SH-SY5Y (cell line): ENCODE measurements at regions not wholly inside any gene's neighbourhood (a gene's known extent, or its start where the extent isn't known, plus 50 kb on each side); places are given as distances from the start of the nearest gene placed in this dataset.

Source experiments
- GATA2 ChIP-seq: IDR thresholded peaks from 2 replicates; pipeline ENCODE4 v1.6.1; 2011; ENCODE audit warnings: mild to moderate bottlenecking, low read depth, low read length
- GATA3 ChIP-seq: IDR thresholded peaks from 2 replicates; pipeline ENCODE4 v1.6.1; 2011; ENCODE audit warnings: low read depth, mild to moderate bottlenecking, low read length, moderate library complexity

GRCh38 chr5:108629779-108630528 is 117.7 kb upstream of the FER start:
- no peak for TF ChIP-seq GATA2

GRCh38 chr5:108625654-108626053 is 122.0 kb upstream of the FER start:
- no peak for TF ChIP-seq GATA3
- no peak for TF ChIP-seq GATA2

GRCh38 chr5:108623826-108624225 is 123.9 kb upstream of the FER start:
- TF ChIP-seq GATA2, result no peak
- TF ChIP-seq GATA3, result no peak

- no peak for TF ChIP-seq GATA2
- TF ChIP-seq GATA3, result no peak
Measured at GRCh38 chr5:108620516-108620915, 127.2 kb upstream of the FER start.

GRCh38 chr5:108619815-108620214 is 127.9 kb upstream of the FER start:
- TF ChIP-seq GATA2 (no peak), GATA3 (no peak)

- TF ChIP-seq GATA2, result no peak
- no peak for TF ChIP-seq GATA3
Measured at GRCh38 chr5:108617467-108618435, 129.9 kb upstream of the FER start.

- TF ChIP-seq GATA2 (no peak), GATA3 (no peak)
Measured at GRCh38 chr5:108615216-108615615, 132.5 kb upstream of the FER start.

GRCh38 chr5:108607421-108607820 is 140.3 kb upstream of the FER start:
- peak; percentile 71 for TF ChIP-seq GATA3
- peak; percentile 88 for TF ChIP-seq GATA2

GRCh38 chr5:108606185-108606584 is 141.5 kb upstream of the FER start:
- no peak for TF ChIP-seq GATA3
- TF ChIP-seq GATA2, result no peak

- no peak for TF ChIP-seq GATA3
- no peak for TF ChIP-seq GATA2
Measured at GRCh38 chr5:108602830-108603229, 144.9 kb upstream of the FER start.

- TF ChIP-seq GATA3 (no peak), GATA2 (no peak)
Measured at GRCh38 chr5:108590799-108591198, 156.9 kb upstream of the FER start.

GRCh38 chr5:108588323-108588722 is 159.4 kb upstream of the FER start:
- TF ChIP-seq GATA3 (no peak), GATA2 (no peak)

- TF ChIP-seq GATA3 (no peak), GATA2 (no peak)
Measured at GRCh38 chr5:108587821-108588220, 159.9 kb upstream of the FER start.

- TF ChIP-seq GATA2 (no peak), GATA3 (no peak)
Measured at GRCh38 chr5:108581026-108581425, 166.7 kb upstream of the FER start.

- TF ChIP-seq GATA3 (no peak), GATA2 (no peak)
Measured at GRCh38 chr5:108579236-108579635, 168.5 kb upstream of the FER start.

GRCh38 chr5:108578791-108579190 is 168.9 kb upstream of the FER start:
- no peak for TF ChIP-seq GATA3
